ENCODE measurements at regions not wholly inside any gene's neighbourhood (a gene's known extent, or its start where the extent isn't known, plus 50 kb on each side); places are given as distances from the start of the nearest gene placed in this dataset.

- no peaks in the 10 kb centered on the region for H3K27me3 Mint-ChIP-seq
- WGBS (ENCODE audit: insufficient coverage), result no CpG with 5 or more reads among the region's 1 CpG
- no peak overlapping the region for H3K4me3 Mint-ChIP-seq
- no peaks in the 10 kb centered on the region for H3K27me3 ChIP-seq (replicated peaks in 1 of 2; ENCODE audit: control insufficient read depth in 2 of 2, extremely low read depth in 1 of 2, insufficient read depth in 2 of 2, low read length in 1 of 2)
- H3K4me1 ChIP-seq (ENCODE audit: control insufficient read depth in 1 of 2, extremely low read depth in 1 of 2, insufficient read depth in 2 of 2, low read length in 2 of 2), result no peaks in the 10 kb centered on the region
- no peak overlapping the region for H3K27ac Mint-ChIP-seq
- H3K4me1 Mint-ChIP-seq, result no peaks in the 10 kb centered on the region
- no peak overlapping the region for H3K4me3 ChIP-seq (ENCODE audit: control insufficient read depth in 1 of 2, extremely low read depth in 1 of 2, low read length in 1 of 2)
- H3K9me3 ChIP-seq, result no peaks in the 10 kb centered on the region
- ATAC-seq (replicated peaks in 1 of 4) (no peak), DNase-seq (no peak)
- H3K36me3 ChIP-seq (ENCODE audit: control insufficient read depth in 2 of 2, extremely low read depth in 1 of 2, insufficient read depth in 1 of 2, low read length in 1 of 2), result no peaks in the 10 kb centered on the region
- POLR2A ChIA-PET, result no interaction called here
- CTCF ChIA-PET, result no interaction called here
- H3K36me3 Mint-ChIP-seq, result no peaks in the 10 kb centered on the region
- no peak overlapping the region for H3K27ac ChIP-seq (ENCODE audit: low read length)
- peaks cover 14 to 20% (median 19%) of the 10 kb centered on the region in 3 donors for H3K9me3 Mint-ChIP-seq
Observed at GRCh38 chr14:42918615-42919014, 1311.9 kb downstream of the LRFN5 start.

GRCh38 chr14:42911642-42912041 is 1305.0 kb downstream of the LRFN5 start:
- CTCF ChIA-PET, result no interaction called here
- Histone ChIP-seq H3K36me3 (ENCODE audit: control insufficient read depth in 2 of 2, extremely low read depth in 1 of 2, insufficient read depth in 1 of 2, low read length in 1 of 2) (no peaks in the 10 kb centered on the region), H3K27me3 (replicated peaks in 1 of 2; ENCODE audit: control insufficient read depth in 2 of 2, extremely low read depth in 1 of 2, insufficient read depth in 2 of 2, low read length in 1 of 2) (no peaks in the 10 kb centered on the region), H3K27ac (ENCODE audit: low read length) (no peak overlapping the region), H3K4me3 (ENCODE audit: control insufficient read depth in 1 of 2, extremely low read depth in 1 of 2, low read length in 1 of 2) (no peak overlapping the region), H3K9me3 (no peaks in the 10 kb centered on the region), H3K4me1 (ENCODE audit: control insufficient read depth in 1 of 2, extremely low read depth in 1 of 2, insufficient read depth in 2 of 2, low read length in 2 of 2) (no peaks in the 10 kb centered on the region)
- no peaks in the 10 kb centered on the region for H3K27me3 Mint-ChIP-seq
- no peak for ATAC-seq (replicated peaks in 1 of 4)
- H3K4me3 Mint-ChIP-seq, result no peak overlapping the region
- H3K4me1 Mint-ChIP-seq, result no peaks in the 10 kb centered on the region
- DNase-seq, result no peak
- no peaks in the 10 kb centered on the region for H3K36me3 Mint-ChIP-seq
- H3K9me3 Mint-ChIP-seq, result peaks cover 7 to 21% (median 16%) of the 10 kb centered on the region in 3 donors
- no peak overlapping the region for H3K27ac Mint-ChIP-seq
- POLR2A ChIA-PET, result no interaction called here

GRCh38 chr14:42909659-42910058 is 1303.0 kb downstream of the LRFN5 start:
- no peak for ATAC-seq (replicated peaks in 1 of 4)
- no peaks in the 10 kb centered on the region for H3K27me3 Mint-ChIP-seq
- no peaks in the 10 kb centered on the region for H3K36me3 Mint-ChIP-seq

GRCh38 chr14:42893183-42893582 is 1286.5 kb downstream of the LRFN5 start:
- no peaks in the 10 kb centered on the region for H3K36me3 Mint-ChIP-seq

More at GRCh38 chr14:42909659-42910058, 1303.0 kb downstream of the LRFN5 start:
- POLR2A ChIA-PET, result no interaction called here
- Histone ChIP-seq H3K9me3 (no peaks in the 10 kb centered on the region), H3K4me1 (ENCODE audit: control insufficient read depth in 1 of 2, extremely low read depth in 1 of 2, insufficient read depth in 2 of 2, low read length in 2 of 2) (no peaks in the 10 kb centered on the region), H3K27ac (ENCODE audit: low read length) (no peak overlapping the region), H3K36me3 (ENCODE audit: control insufficient read depth in 2 of 2, extremely low read depth in 1 of 2, insufficient read depth in 1 of 2, low read length in 1 of 2) (no peaks in the 10 kb centered on the region), H3K4me3 (ENCODE audit: control insufficient read depth in 1 of 2, extremely low read depth in 1 of 2, low read length in 1 of 2) (no peak overlapping the region), H3K27me3 (replicated peaks in 1 of 2; ENCODE audit: control insufficient read depth in 2 of 2, extremely low read depth in 1 of 2, insufficient read depth in 2 of 2, low read length in 1 of 2) (no peaks in the 10 kb centered on the region)
- no peak overlapping the region for H3K4me3 Mint-ChIP-seq
- peaks cover 7 to 12% (median 10%) of the 10 kb centered on the region in 3 donors for H3K9me3 Mint-ChIP-seq
- DNase-seq, result no peak
- H3K27ac Mint-ChIP-seq, result no peak overlapping the region
- no CpG with 5 or more reads among the region's 1 CpG for WGBS (ENCODE audit: insufficient coverage)
- H3K4me1 Mint-ChIP-seq, result no peaks in the 10 kb centered on the region
- CTCF ChIA-PET, result no interaction called here

GRCh38 chr14:42884100-42884499 is 1277.4 kb downstream of the LRFN5 start:
- POLR2A ChIA-PET, result no interaction called here
- Mint-ChIP-seq H3K9me3 (peaks cover 8 to 18% (median 8%) of the 10 kb centered on the region in 3 donors), H3K4me3 (no peak overlapping the region), H3K27ac (no peak overlapping the region), H3K27me3 (no peaks in the 10 kb centered on the region), H3K36me3 (no peaks in the 10 kb centered on the region), H3K4me1 (no peaks in the 10 kb centered on the region)
- Histone ChIP-seq H3K4me3 (ENCODE audit: control insufficient read depth in 1 of 2, extremely low read depth in 1 of 2, low read length in 1 of 2) (no peak overlapping the region), H3K27ac (ENCODE audit: low read length) (no peak overlapping the region), H3K4me1 (ENCODE audit: control insufficient read depth in 1 of 2, extremely low read depth in 1 of 2, insufficient read depth in 2 of 2, low read length in 2 of 2) (no peaks in the 10 kb centered on the region), H3K27me3 (replicated peaks in 1 of 2; ENCODE audit: control insufficient read depth in 2 of 2, extremely low read depth in 1 of 2, insufficient read depth in 2 of 2, low read length in 1 of 2) (no peaks in the 10 kb centered on the region), H3K36me3 (ENCODE audit: control insufficient read depth in 2 of 2, extremely low read depth in 1 of 2, insufficient read depth in 1 of 2, low read length in 1 of 2) (no peaks in the 10 kb centered on the region), H3K9me3 (no peaks in the 10 kb centered on the region)
- DNase-seq, result no peak
- CTCF ChIA-PET, result no interaction called here
- no peak for ATAC-seq (replicated peaks in 1 of 4)

More at GRCh38 chr14:42893183-42893582, 1286.5 kb downstream of the LRFN5 start:
- Histone ChIP-seq H3K9me3 (no peaks in the 10 kb centered on the region), H3K27me3 (replicated peaks in 1 of 2; ENCODE audit: control insufficient read depth in 2 of 2, extremely low read depth in 1 of 2, insufficient read depth in 2 of 2, low read length in 1 of 2) (no peaks in the 10 kb centered on the region), H3K4me1 (ENCODE audit: control insufficient read depth in 1 of 2, extremely low read depth in 1 of 2, insufficient read depth in 2 of 2, low read length in 2 of 2) (no peaks in the 10 kb centered on the region), H3K27ac (ENCODE audit: low read length) (no peak overlapping the region), H3K4me3 (ENCODE audit: control insufficient read depth in 1 of 2, extremely low read depth in 1 of 2, low read length in 1 of 2) (no peak overlapping the region), H3K36me3 (ENCODE audit: control insufficient read depth in 2 of 2, extremely low read depth in 1 of 2, insufficient read depth in 1 of 2, low read length in 1 of 2) (no peaks in the 10 kb centered on the region)
- DNase-seq, result no peak
- Mint-ChIP-seq H3K4me3 (no peak overlapping the region), H3K27ac (no peak overlapping the region), H3K9me3 (peaks cover 13 to 15% (median 13%) of the 10 kb centered on the region in 3 donors), H3K4me1 (no peaks in the 10 kb centered on the region), H3K27me3 (no peaks in the 10 kb centered on the region)
- no peak for ATAC-seq (replicated peaks in 1 of 4)
- CTCF ChIA-PET, result no interaction called here
- POLR2A ChIA-PET, result no interaction called here
- WGBS (ENCODE audit: insufficient coverage), result no CpG with 5 or more reads among the region's 1 CpG

GRCh38 chr14:42877716-42878115 is 1271.0 kb downstream of the LRFN5 start:
- CTCF ChIA-PET, result no interaction called here
- DNase-seq (no peak), ATAC-seq (replicated peaks in 1 of 4) (no peak)
- Histone ChIP-seq H3K4me1 (ENCODE audit: control insufficient read depth in 1 of 2, extremely low read depth in 1 of 2, insufficient read depth in 2 of 2, low read length in 2 of 2) (no peaks in the 10 kb centered on the region), H3K9me3 (no peaks in the 10 kb centered on the region), H3K36me3 (ENCODE audit: control insufficient read depth in 2 of 2, extremely low read depth in 1 of 2, insufficient read depth in 1 of 2, low read length in 1 of 2) (no peaks in the 10 kb centered on the region), H3K27me3 (replicated peaks in 1 of 2; ENCODE audit: control insufficient read depth in 2 of 2, extremely low read depth in 1 of 2, insufficient read depth in 2 of 2, low read length in 1 of 2) (no peaks in the 10 kb centered on the region), H3K27ac (ENCODE audit: low read length) (no peak overlapping the region), H3K4me3 (ENCODE audit: control insufficient read depth in 1 of 2, extremely low read depth in 1 of 2, low read length in 1 of 2) (no peak overlapping the region)
- POLR2A ChIA-PET, result no interaction called here
- no peaks in the 10 kb centered on the region for H3K4me1 Mint-ChIP-seq
- H3K27me3 Mint-ChIP-seq, result no peaks in the 10 kb centered on the region
- no CpG with 5 or more reads among the region's 1 CpG for whole genome bisulfite sequencing (ENCODE audit: insufficient coverage)
- peaks cover 5 to 11% (median 5%) of the 10 kb centered on the region in 3 donors for H3K9me3 Mint-ChIP-seq
- no peaks in the 10 kb centered on the region for H3K36me3 Mint-ChIP-seq
- no peak overlapping the region for H3K27ac Mint-ChIP-seq
- no peak overlapping the region for H3K4me3 Mint-ChIP-seq

GRCh38 chr14:42872786-42873185 is 1266.1 kb downstream of the LRFN5 start:
- Histone ChIP-seq H3K36me3 (ENCODE audit: control insufficient read depth in 2 of 2, extremely low read depth in 1 of 2, insufficient read depth in 1 of 2, low read length in 1 of 2) (no peaks in the 10 kb centered on the region), H3K27ac (ENCODE audit: low read length) (no peak overlapping the region), H3K4me1 (ENCODE audit: control insufficient read depth in 1 of 2, extremely low read depth in 1 of 2, insufficient read depth in 2 of 2, low read length in 2 of 2) (no peaks in the 10 kb centered on the region), H3K9me3 (no peaks in the 10 kb centered on the region), H3K4me3 (ENCODE audit: control insufficient read depth in 1 of 2, extremely low read depth in 1 of 2, low read length in 1 of 2) (no peak overlapping the region), H3K27me3 (replicated peaks in 1 of 2; ENCODE audit: control insufficient read depth in 2 of 2, extremely low read depth in 1 of 2, insufficient read depth in 2 of 2, low read length in 1 of 2) (no peaks in the 10 kb centered on the region)
- no peak for DNase-seq
- ATAC-seq (replicated peaks in 1 of 4), result no peak
- ChIA-PET POLR2A (no interaction called here), CTCF (no interaction called here)
- no peaks in the 10 kb centered on the region for H3K27me3 Mint-ChIP-seq
- H3K4me3 Mint-ChIP-seq, result no peak overlapping the region
- H3K4me1 Mint-ChIP-seq, result no peaks in the 10 kb centered on the region
- no peak overlapping the region for H3K27ac Mint-ChIP-seq
- peaks cover 0 to 12% (median 10%) of the 10 kb centered on the region in 3 donors for H3K9me3 Mint-ChIP-seq
- no peaks in the 10 kb centered on the region for H3K36me3 Mint-ChIP-seq
- WGBS (ENCODE audit: insufficient coverage), result 100% methylated on average over 2 of the region's 3 CpGs
